SK-N-SH (cell line): ENCODE measurements at regions not wholly inside any gene's neighbourhood (a gene's known extent, or its start where the extent isn't known, plus 50 kb on each side); places are given as distances from the start of the nearest gene placed in this dataset.

Experiments
- CTCF ChIA-PET: fragments of 300-600, 350-600 bp; formaldehyde crosslinking; extraction: SDS; loops from one replicate; lab custom pipeline; 2021; lab: Yijun Ruan, JAX
- POLR2A ChIA-PET: fragments of 350-600 bp; sonication (Branson Sonifier 250); formaldehyde crosslinking; extraction: SDS; loops from one replicate; lab custom pipeline; 2020; ENCODE audit warnings: antibody characterized with exemption, inconsistent platforms; lab: Yijun Ruan, JAX
- DNase-seq: peaks from one replicate; pipeline ENCODE4 v3.0.0; 2012
- H2AFZ ChIP-seq: fragments of 200-600 bp; sonication (generic); 2 replicates; pipeline ENCODE4 v1.8.1; 2016; ENCODE audit warnings: antibody characterized with exemption, mild to moderate bottlenecking, low read depth
- H3F3A ChIP-seq: fragments of 200-600 bp; sonication (generic); replicated peaks from 2 replicates; pipeline ENCODE3; 2016; ENCODE audit warnings: antibody characterized with exemption, mild to moderate bottlenecking; ENCODE audit not compliant: insufficient read depth
- H3K27ac ChIP-seq, 2 experiments: fragments of 200-500 bp in 1 of 2; fragments of 200-600 bp in 1 of 2; sonication (Bioruptor generic) in 1 of 2; sonication (generic), shearing (Covaris generic) in 1 of 2; 2 replicates each; pipeline versions ENCODE4 v1.5.1 to v1.6.1; 2014 to 2016; ENCODE audit warnings: low read depth in 2 of 2, inconsistent platforms in 1 of 2, low read length in 1 of 2, mild to moderate bottlenecking in 1 of 2, mixed read lengths in 1 of 2
- H3K27me3 ChIP-seq: fragments of 200-600 bp; sonication (generic), shearing (Covaris generic); 2 replicates; pipeline ENCODE4 v1.6.1; 2016; ENCODE audit warnings: mixed run types; ENCODE audit not compliant: insufficient read depth
- H3K36me3 ChIP-seq, 2 experiments: fragments of 200-500 bp in 1 of 2; fragments of 200-600 bp in 1 of 2; sonication (Bioruptor generic) in 1 of 2; sonication (generic) in 1 of 2; replicated peaks in 1 of 2; 2 replicates each; pipeline versions ENCODE3 to v1.5.1; 2014 to 2016; ENCODE audit warnings: low read length in 1 of 2, mild to moderate bottlenecking in 1 of 2; ENCODE audit not compliant: insufficient read depth in 2 of 2, control insufficient read depth in 1 of 2
- H3K4me1 ChIP-seq, 2 experiments: fragments of 200-500 bp in 1 of 2; fragments of 200-600 bp in 1 of 2; sonication (Bioruptor generic) in 1 of 2; sonication (generic), shearing (Covaris generic) in 1 of 2; 2 replicates each; pipeline versions ENCODE4 v1.5.1 to v1.6.1; 2014 to 2016; ENCODE audit warnings: low read depth in 1 of 2, low read length in 1 of 2, mixed run types in 1 of 2; ENCODE audit not compliant: insufficient read depth in 2 of 2, control insufficient read depth in 1 of 2
- H3K4me2 ChIP-seq: fragments of 200-600 bp; sonication (generic), shearing (Covaris generic); 2 replicates; pipeline ENCODE4 v1.6.1; 2017; ENCODE audit warnings: mixed run types
- H3K4me3 ChIP-seq, 2 experiments: fragments of 200-500 bp in 1 of 2; fragments of 200-600 bp in 1 of 2; sonication (Bioruptor generic) in 1 of 2; sonication (generic), shearing (Covaris generic) in 1 of 2; 2 replicates each; pipeline versions ENCODE4 v1.5.1 to v1.8.1; 2014 to 2016; ENCODE audit warnings: low read depth in 2 of 2, inconsistent platforms in 1 of 2, low read length in 1 of 2, mild to moderate bottlenecking in 1 of 2, mixed read lengths in 1 of 2, moderate library complexity in 1 of 2
- H3K79me2 ChIP-seq: fragments of 200-600 bp; sonication (generic); 2 replicates; pipeline ENCODE4 v1.8.1; 2017; ENCODE audit warnings: mild to moderate bottlenecking; ENCODE audit not compliant: insufficient read depth
- H3K9ac ChIP-seq: fragments of 200-600 bp; sonication (generic); 2 replicates; pipeline ENCODE4 v1.6.1; 2017; ENCODE audit warnings: mixed run types
- H3K9me2 ChIP-seq: fragments of 200-600 bp; sonication (generic); 2 replicates; pipeline ENCODE4 v1.6.1; 2017; ENCODE audit warnings: mixed run types
- H3K9me3 ChIP-seq: fragments of 200-600 bp; sonication (generic); 2 replicates; pipeline ENCODE4 v1.6.1; 2017; ENCODE audit warnings: mixed run types, mild to moderate bottlenecking, moderate library complexity
- H4K20me1 ChIP-seq: fragments of 200-600 bp; sonication (generic); 2 replicates; pipeline ENCODE4 v1.6.1; 2017; ENCODE audit warnings: mild to moderate bottlenecking, mixed run types; ENCODE audit not compliant: insufficient read depth
- ELF1 ChIP-seq: IDR thresholded peaks from 2 replicates; pipeline ENCODE4 v1.4.0; 2012
- FOXM1 ChIP-seq: IDR thresholded peaks from 2 replicates; pipeline ENCODE4 v1.4.0; 2012; ENCODE audit warnings: low read depth, mild to moderate bottlenecking
- NFIC ChIP-seq: IDR thresholded peaks from 2 replicates; pipeline ENCODE4 v1.4.0; 2012; ENCODE audit warnings: borderline replicate concordance
- NRF1 ChIP-seq: IDR thresholded peaks from 2 replicates; pipeline ENCODE4 v1.6.1; 2012; ENCODE audit warnings: low read depth, mild to moderate bottlenecking, low read length
- RCOR1 ChIP-seq: fragments of 150-350 bp; IDR thresholded peaks from 2 replicates; pipeline ENCODE4 v1.6.1; 2017; ENCODE audit warnings: antibody characterized with exemption, low read length
- RXRA ChIP-seq: IDR thresholded peaks from 2 replicates; pipeline ENCODE4 v1.4.0; 2012; ENCODE audit warnings: low read depth, mild to moderate bottlenecking, borderline replicate concordance
- SIN3A ChIP-seq: IDR thresholded peaks from 2 replicates; pipeline ENCODE4 v1.6.1; 2012; ENCODE audit warnings: low read depth, mild to moderate bottlenecking, low read length, moderate library complexity, borderline replicate concordance
- SMC3 ChIP-seq: IDR thresholded peaks from 2 replicates; pipeline ENCODE4 v1.6.1; 2012; ENCODE audit warnings: low read depth, low read length, improper control_type of control experiment
- TAF1 ChIP-seq: IDR thresholded peaks from 2 replicates; pipeline ENCODE4 v1.6.1; 2012; ENCODE audit warnings: low read depth, mild to moderate bottlenecking, low read length, moderate library complexity, borderline replicate concordance
- TEAD4 ChIP-seq: IDR thresholded peaks from 2 replicates; pipeline ENCODE4 v1.4.0; 2012; ENCODE audit warnings: mild to moderate bottlenecking, borderline replicate concordance; ENCODE audit not compliant: insufficient read depth
- WGBS: methylation state at CpG from one replicate; pipeline ENCODE4 v1.1.6; 2017; ENCODE audit warnings: low lambda C conversion rate; 5-methylcytosine and 5-hydroxymethylcytosine counted together
- TF ChIP-seq, protein P1 (sequence below): fragments of 150-350 bp; IDR thresholded peaks from 2 replicates; pipeline ENCODE4 v1.6.1; 2017; ENCODE audit warnings: antibody characterized with exemption, low read length, low read depth, borderline replicate concordance
- TF ChIP-seq, protein P2 (sequence below): IDR thresholded peaks from 2 replicates; pipeline ENCODE4 v1.4.0; 2012; ENCODE audit warnings: low read depth, borderline replicate concordance
- TF ChIP-seq, protein P3 (sequence below): IDR thresholded peaks from 2 replicates; pipeline ENCODE4 v1.4.0; 2012; ENCODE audit warnings: low read depth
- TF ChIP-seq, protein P4 (sequence below): fragments of 150-350 bp; IDR thresholded peaks from 2 replicates; pipeline ENCODE4 v1.6.1; 2016; ENCODE audit warnings: mild to moderate bottlenecking, low read depth, low read length

DNA sequence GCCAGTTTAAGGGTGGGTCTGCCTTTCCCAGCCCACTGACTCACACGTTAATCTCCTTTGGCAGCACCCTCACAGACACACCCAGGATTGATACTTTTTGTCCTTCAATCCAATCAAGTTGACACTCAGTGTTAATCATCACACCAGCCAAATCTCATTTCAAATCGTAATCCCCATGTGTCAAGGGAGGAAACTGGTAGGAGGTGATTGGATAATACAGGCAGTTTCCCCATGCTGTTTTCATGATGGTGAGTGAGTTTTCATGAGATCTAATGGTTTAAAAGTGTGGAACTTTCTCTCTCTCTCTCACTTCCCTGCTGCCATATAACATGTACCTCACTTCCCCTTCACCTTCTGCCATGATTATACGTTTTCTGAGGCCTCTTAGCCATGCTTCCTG is 647.2 kb upstream of the FRG1 start:
- 23% methylated on average over 3 of the region's 3 CpGs for WGBS
- no peaks in the 10 kb centered on the region for H3K4me1 ChIP-seq
- no peak overlapping the region for H3K9ac ChIP-seq
- no peaks in the 10 kb centered on the region for H4K20me1 ChIP-seq
- POLR2A ChIA-PET = no interaction called here
- TF ChIP-seq RXRA (no peak), NFIC (no peak), TEAD4 (no peak), FOXM1 (no peak)
- TF ChIP-seq, protein P1, sequence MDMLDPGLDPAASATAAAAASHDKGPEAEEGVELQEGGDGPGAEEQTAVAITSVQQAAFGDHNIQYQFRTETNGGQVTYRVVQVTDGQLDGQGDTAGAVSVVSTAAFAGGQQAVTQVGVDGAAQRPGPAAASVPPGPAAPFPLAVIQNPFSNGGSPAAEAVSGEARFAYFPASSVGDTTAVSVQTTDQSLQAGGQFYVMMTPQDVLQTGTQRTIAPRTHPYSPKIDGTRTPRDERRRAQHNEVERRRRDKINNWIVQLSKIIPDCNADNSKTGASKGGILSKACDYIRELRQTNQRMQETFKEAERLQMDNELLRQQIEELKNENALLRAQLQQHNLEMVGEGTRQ = no peak
- TF ChIP-seq, protein P2, sequence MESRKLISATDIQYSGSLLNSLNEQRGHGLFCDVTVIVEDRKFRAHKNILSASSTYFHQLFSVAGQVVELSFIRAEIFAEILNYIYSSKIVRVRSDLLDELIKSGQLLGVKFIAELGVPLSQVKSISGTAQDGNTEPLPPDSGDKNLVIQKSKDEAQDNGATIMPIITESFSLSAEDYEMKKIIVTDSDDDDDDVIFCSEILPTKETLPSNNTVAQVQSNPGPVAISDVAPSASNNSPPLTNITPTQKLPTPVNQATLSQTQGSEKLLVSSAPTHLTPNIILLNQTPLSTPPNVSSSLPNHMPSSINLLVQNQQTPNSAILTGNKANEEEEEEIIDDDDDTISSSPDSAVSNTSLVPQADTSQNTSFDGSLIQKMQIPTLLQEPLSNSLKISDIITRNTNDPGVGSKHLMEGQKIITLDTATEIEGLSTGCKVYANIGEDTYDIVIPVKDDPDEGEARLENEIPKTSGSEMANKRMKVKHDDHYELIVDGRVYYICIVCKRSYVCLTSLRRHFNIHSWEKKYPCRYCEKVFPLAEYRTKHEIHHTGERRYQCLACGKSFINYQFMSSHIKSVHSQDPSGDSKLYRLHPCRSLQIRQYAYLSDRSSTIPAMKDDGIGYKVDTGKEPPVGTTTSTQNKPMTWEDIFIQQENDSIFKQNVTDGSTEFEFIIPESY = no peak
- H3K36me3 ChIP-seq = no peaks in the 10 kb centered on the region
- H3K79me2 ChIP-seq = no peaks in the 10 kb centered on the region
- no peaks in the 10 kb centered on the region for H3K27me3 ChIP-seq
- H3K9me3 ChIP-seq = no peaks in the 10 kb centered on the region
- no peak overlapping the region for H3K4me2 ChIP-seq
- CTCF ChIA-PET = no interaction called here
- H2AFZ ChIP-seq = no peak overlapping the region
- no peak for DNase-seq
- H3F3A ChIP-seq = no peaks in the 10 kb centered on the region
- H3K9me2 ChIP-seq = no peaks in the 10 kb centered on the region
- H3K27ac ChIP-seq = no peak overlapping the region
- H3K4me3 ChIP-seq = no peak overlapping the region

DNA sequence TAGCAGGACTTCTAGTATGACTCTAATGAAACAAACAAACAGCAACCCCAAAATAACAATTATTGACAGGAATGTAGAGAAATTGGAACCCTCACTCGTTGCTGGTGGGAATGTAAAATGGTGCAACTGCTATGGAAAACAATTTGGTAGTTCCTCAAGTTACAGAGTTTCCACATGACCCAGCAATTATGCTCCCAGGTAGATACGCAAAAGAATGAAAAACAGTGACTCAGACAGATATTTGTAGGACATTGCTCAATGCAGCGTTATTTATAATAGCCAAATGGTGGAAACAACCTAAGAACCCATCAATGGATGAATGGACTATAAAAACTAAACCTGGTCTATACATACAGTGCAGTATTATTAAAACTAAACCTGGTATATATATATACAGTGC is 646.1 kb upstream of the FRG1 start:
- DNase-seq = no peak
- Histone ChIP-seq H3K27me3 (no peaks in the 10 kb centered on the region), H3K27ac (no peak overlapping the region), H3K4me3 (no peak overlapping the region), H2AFZ (no peak overlapping the region), H3K4me2 (no peak overlapping the region), H3K9ac (no peak overlapping the region), H4K20me1 (no peaks in the 10 kb centered on the region), H3K36me3 (no peaks in the 10 kb centered on the region), H3K9me2 (no peaks in the 10 kb centered on the region), H3K79me2 (no peaks in the 10 kb centered on the region), H3K4me1 (no peaks in the 10 kb centered on the region), H3K9me3 (no peaks in the 10 kb centered on the region; the same call in 1 of the 2 replicates), H3F3A (no peaks in the 10 kb centered on the region)
- WGBS = 17% methylated on average over 3 of the region's 3 CpGs
- TF ChIP-seq RCOR1 (no peak), NRF1 (no peak), TEAD4 (no peak), SMC3 (no peak), ELF1 (no peak), TAF1 (no peak), SIN3A (no peak)
- TF ChIP-seq, protein P2 = no peak
- TF ChIP-seq, protein P3, sequence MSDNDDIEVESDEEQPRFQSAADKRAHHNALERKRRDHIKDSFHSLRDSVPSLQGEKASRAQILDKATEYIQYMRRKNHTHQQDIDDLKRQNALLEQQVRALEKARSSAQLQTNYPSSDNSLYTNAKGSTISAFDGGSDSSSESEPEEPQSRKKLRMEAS = no peak
- TF ChIP-seq, protein P4, sequence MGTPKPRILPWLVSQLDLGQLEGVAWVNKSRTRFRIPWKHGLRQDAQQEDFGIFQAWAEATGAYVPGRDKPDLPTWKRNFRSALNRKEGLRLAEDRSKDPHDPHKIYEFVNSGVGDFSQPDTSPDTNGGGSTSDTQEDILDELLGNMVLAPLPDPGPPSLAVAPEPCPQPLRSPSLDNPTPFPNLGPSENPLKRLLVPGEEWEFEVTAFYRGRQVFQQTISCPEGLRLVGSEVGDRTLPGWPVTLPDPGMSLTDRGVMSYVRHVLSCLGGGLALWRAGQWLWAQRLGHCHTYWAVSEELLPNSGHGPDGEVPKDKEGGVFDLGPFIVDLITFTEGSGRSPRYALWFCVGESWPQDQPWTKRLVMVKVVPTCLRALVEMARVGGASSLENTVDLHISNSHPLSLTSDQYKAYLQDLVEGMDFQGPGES = no peak
- ChIA-PET CTCF (no interaction called here), POLR2A (no interaction called here)
